Mucosa of descending colon (tissue), 3 donors: ENCODE measurements at regions not wholly inside any gene's neighbourhood (a gene's known extent, or its start where the extent isn't known, plus 50 kb on each side); places are given as distances from the start of the nearest gene placed in this dataset.

ENCODE experiments used
- ATAC-seq: fragments of 200-7000 bp; cut with Tn5 transposase; one replicate; pipeline ENCODE4 v1.9.1; 2020; ENCODE audit warnings: mild to moderate bottlenecking, moderate library complexity
- DNase-seq, 3 donors: peaks; one replicate each; pipeline ENCODE4 v3.0.0-alpha.2; 2020
- H3K36me3 ChIP-seq: fragments of 200-600 bp; one replicate; pipeline ENCODE4 v1.8.0; 2021; ENCODE audit warnings: low read depth, mild to moderate bottlenecking
- H3K4me1 ChIP-seq: fragments of 200-600 bp; one replicate; pipeline ENCODE4 v1.8.0; 2021; ENCODE audit warnings: low read depth, mild to moderate bottlenecking
- H3K4me3 ChIP-seq: fragments of 200-600 bp; one replicate; pipeline ENCODE4 v1.8.0; 2021; ENCODE audit warnings: mild to moderate bottlenecking
- H3K9me3 ChIP-seq: fragments of 200-600 bp; one replicate; pipeline ENCODE4 v1.8.0; 2021; ENCODE audit warnings: mild to moderate bottlenecking
- CTCF ChIP-seq: fragments of 200-600 bp; IDR thresholded peaks from one replicate; pipeline ENCODE4 v1.8.0; 2022; ENCODE audit warnings: antibody characterized with exemption, mild to moderate bottlenecking
- intact Hi-C, 2 donors: fragments of 100-400 bp; cut with DNase I in 1 of 2; cut with micrococcal nuclease in 1 of 2; formaldehyde crosslinking; loops; one replicate each; pipeline versions ENCODE4 v1.11.0 to v1.11.1; 2022; cut with DNase I, micrococcal nuclease
- donor health status: DM: no; HTN: no; CAD: no; lungs with moderate emphysema.
- donor health status: DM: no; HTN: no; CAD: no.
- donor health status: DM: no; HTN: yes; CAD: no.

- Histone ChIP-seq H3K36me3 (no peaks in the 10 kb centered on the region), H3K4me1 (no peaks in the 10 kb centered on the region), H3K4me3 (no peak overlapping the region), H3K9me3 (no peaks in the 10 kb centered on the region)
- DNase-seq (no peak), ATAC-seq (peak; percentile 25)
- intact Hi-C loops: no loop called here
- no peak for TF ChIP-seq CTCF
These were observed 1019.5 kb upstream of the SEMA6A start for GRCh38 chr5:117594166-117594565.

GRCh38 chr5:117590944-117591343 is 1016.3 kb upstream of the SEMA6A start:
- DNase-seq (no peak), ATAC-seq (no peak)
- intact Hi-C loops: no loop called here
- H3K4me1 ChIP-seq: no peaks in the 10 kb centered on the region
- H3K36me3 ChIP-seq: no peaks in the 10 kb centered on the region
- TF ChIP-seq CTCF: no peak
- H3K9me3 ChIP-seq: no peaks in the 10 kb centered on the region
- no peak overlapping the region for H3K4me3 ChIP-seq

GRCh38 chr5:117588611-117589010 is 1014.0 kb upstream of the SEMA6A start:
- DNase-seq: no peak
- intact Hi-C loops: no loop called here
- TF ChIP-seq CTCF: no peak
- no peaks in the 10 kb centered on the region for H3K9me3 ChIP-seq
- no peaks in the 10 kb centered on the region for H3K36me3 ChIP-seq
- no peak overlapping the region for H3K4me3 ChIP-seq
- no peak for ATAC-seq
- no peaks in the 10 kb centered on the region for H3K4me1 ChIP-seq

GRCh38 chr5:117587111-117587510 is 1012.5 kb upstream of the SEMA6A start:
- no peak for TF ChIP-seq CTCF
- H3K9me3 ChIP-seq: no peaks in the 10 kb centered on the region
- no peaks in the 10 kb centered on the region for H3K36me3 ChIP-seq
- intact Hi-C loops: no loop called here
- H3K4me1 ChIP-seq: no peaks in the 10 kb centered on the region
- DNase-seq: no peak
- ATAC-seq: no peak
- H3K4me3 ChIP-seq: no peak overlapping the region

- DNase-seq: no peak
- ATAC-seq: no peak
- Histone ChIP-seq H3K4me1 (no peaks in the 10 kb centered on the region), H3K4me3 (no peak overlapping the region), H3K9me3 (no peaks in the 10 kb centered on the region), H3K36me3 (no peaks in the 10 kb centered on the region)
- no peak for TF ChIP-seq CTCF
- intact Hi-C loops: no loop called here
These were observed 994.0 kb upstream of the SEMA6A start for GRCh38 chr5:117568622-117569021.

- H3K9me3 ChIP-seq: no peaks in the 10 kb centered on the region
- no peaks in the 10 kb centered on the region for H3K36me3 ChIP-seq
- DNase-seq: no peak
- no peak for ATAC-seq
- H3K4me3 ChIP-seq: no peak overlapping the region
- intact Hi-C loops: no loop called here
- no peak for TF ChIP-seq CTCF
- no peaks in the 10 kb centered on the region for H3K4me1 ChIP-seq
These were observed 993.5 kb upstream of the SEMA6A start for GRCh38 chr5:117568126-117568525.
